PC-3 (cell line): ENCODE measurements at regions not wholly inside any gene's neighbourhood (a gene's known extent, or its start where the extent isn't known, plus 50 kb on each side); places are given as distances from the start of the nearest gene placed in this dataset.

Experiments used
- ATAC-seq: fragments of 200-7000 bp; cut with Tn5 transposase; 2 replicates; pipeline ENCODE4 v1.9.1; 2020; ENCODE audit warnings: mild to moderate bottlenecking, moderate library complexity
- BruUV-seq: library from RNA; stranded (reverse); fragments of 400-500 nt; replicated peaks from 2 replicates; lab custom pipeline; 2021; lab: Mats Ljungman, UMichigan
- CTCF ChIA-PET: fragments of 300-600 bp; sonication (Branson Sonifier 250); formaldehyde crosslinking; loops from one replicate; lab custom pipeline; 2022; ENCODE audit warnings: antibody characterized with exemption; lab: Charles Lee
- POLR2A ChIA-PET: fragments of 300-600 bp; sonication (Branson Sonifier 250); formaldehyde crosslinking; loops from one replicate; lab custom pipeline; 2022; ENCODE audit warnings: antibody characterized with exemption; ENCODE audit not compliant: unreplicated experiment; lab: Charles Lee
- DNase-seq: peaks from one replicate; pipeline ENCODE4 v3.0.0-alpha.2; 2015
- H2AFZ ChIP-seq: fragments of 300-600 bp; sonication (generic); 2 replicates; pipeline ENCODE4 v1.6.0; 2016; ENCODE audit warnings: antibody characterized with exemption, low read length
- H3F3A ChIP-seq: fragments of 300-600 bp; sonication (generic); one replicate; pipeline ENCODE4 v1.6.0; 2017; ENCODE audit warnings: antibody characterized with exemption, low read length, control low read depth, mild to moderate bottlenecking; ENCODE audit not compliant: unreplicated experiment
- H3K27ac ChIP-seq: fragments of 300-600 bp; sonication (generic); 2 replicates; pipeline ENCODE4 v1.5.1; 2016; ENCODE audit warnings: mild to moderate bottlenecking, low read length
- H3K27me3 ChIP-seq: fragments of 300-600 bp; sonication (generic); 2 replicates; pipeline ENCODE4 v1.6.1; 2016; ENCODE audit warnings: low read length, mixed read lengths
- H3K36me3 ChIP-seq: fragments of 300-600 bp; sonication (generic); 2 replicates; pipeline ENCODE4 v1.6.1; 2016; ENCODE audit warnings: low read depth, mixed run types, low read length, mixed read lengths
- H3K4me1 ChIP-seq: fragments of 300-600 bp; sonication (generic); 2 replicates; pipeline ENCODE4 v1.5.1; 2016; ENCODE audit warnings: low read length; ENCODE audit not compliant: insufficient read depth
- H3K4me2 ChIP-seq: fragments of 300-600 bp; sonication (generic); 2 replicates; pipeline ENCODE4 v1.6.0; 2016; ENCODE audit warnings: low read length
- H3K4me3 ChIP-seq: fragments of 300-600 bp; sonication (generic); 2 replicates; pipeline ENCODE4 v1.5.1; 2016; ENCODE audit warnings: mild to moderate bottlenecking, low read length, mixed read lengths
- H3K79me2 ChIP-seq: fragments of 300-600 bp; sonication (generic); 2 replicates; pipeline ENCODE4 v1.6.1; 2017; ENCODE audit warnings: low read length, mixed read lengths
- H3K9ac ChIP-seq: fragments of 300-600 bp; sonication (generic); 2 replicates; pipeline ENCODE4 v1.6.0; 2016; ENCODE audit warnings: mild to moderate bottlenecking, low read length
- H3K9me2 ChIP-seq: fragments of 300-600 bp; sonication (generic); replicated peaks from 2 replicates; pipeline ENCODE4 v1.6.1; 2016; ENCODE audit warnings: mixed run types, low read length, mixed read lengths
- H3K9me3 ChIP-seq: fragments of 300-600 bp; sonication (generic); 2 replicates; pipeline ENCODE4 v1.6.1; 2016; ENCODE audit warnings: low read length, mixed read lengths
- H4K20me1 ChIP-seq: fragments of 300-600 bp; sonication (generic); 2 replicates; pipeline ENCODE4 v1.6.1; 2016; ENCODE audit warnings: low read length, mixed read lengths
- EZH2 ChIP-seq: fragments of 300-600 bp; sonication (generic); IDR thresholded peaks from one replicate; pipeline ENCODE4 v1.6.1; 2017; ENCODE audit warnings: antibody characterized with exemption, mild to moderate bottlenecking, low read length; ENCODE audit not compliant: unreplicated experiment
- EZH2phosphoT487 ChIP-seq: fragments of 300-600 bp; sonication (generic); IDR thresholded peaks from 2 replicates; pipeline ENCODE4 v1.6.1; 2018; ENCODE audit warnings: mild to moderate bottlenecking, antibody characterized with exemption, low read length, borderline replicate concordance
- intact Hi-C: fragments of 100-400 bp; cut with micrococcal nuclease; formaldehyde crosslinking; loops from 2 replicates; pipeline ENCODE4 v1.9.0; 2023
- TF ChIP-seq, protein P1 (sequence below): fragments of 300-600 bp; sonication (generic); conservative IDR thresholded peaks from 2 replicates; pipeline ENCODE4 v1.5.1; 2017; ENCODE audit warnings: antibody characterized with exemption, low read depth, mild to moderate bottlenecking, low read length

DNA sequence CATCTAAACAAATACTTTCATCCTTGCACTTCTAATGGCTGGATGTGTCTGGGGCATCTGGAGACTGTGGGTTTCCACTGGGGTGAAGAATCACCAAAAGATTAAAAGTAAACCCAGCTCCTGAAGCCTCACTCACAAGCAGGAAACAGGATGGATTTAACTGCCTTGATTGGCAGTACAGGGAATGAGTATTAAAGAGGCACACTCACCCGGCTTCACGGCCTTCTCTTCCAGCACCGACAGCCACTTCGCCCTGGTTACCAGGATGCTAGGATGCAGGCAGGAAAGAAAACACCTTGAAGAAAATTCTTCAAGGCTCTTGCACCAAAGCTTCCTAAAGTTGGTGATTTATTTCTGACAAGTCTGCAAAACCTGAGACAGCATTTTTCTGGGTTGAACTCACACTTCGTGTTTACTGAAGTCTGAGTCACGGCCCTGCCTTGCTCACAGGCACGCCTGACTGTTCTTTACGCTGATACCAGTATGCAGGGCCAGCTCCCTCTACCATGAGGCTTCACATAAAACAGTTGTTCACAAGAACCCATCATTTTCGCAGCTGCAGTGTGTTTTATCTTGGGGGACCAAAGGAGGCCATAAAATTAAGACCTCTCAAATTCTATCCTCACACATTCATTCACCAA is 56.5 kb upstream of the ZNF354A start:
- no TSS peak for BruUV-seq
- POLR2A ChIA-PET: no interaction called here
- H4K20me1 ChIP-seq: no peaks in the 10 kb centered on the region
- peak; percentile 98 for DNase-seq
- H3K9ac ChIP-seq: peak overlapping the region; percentile 42
- H3K4me1 ChIP-seq: peaks cover 43% of the 10 kb centered on the region
- intact Hi-C loops: loop anchor here (1.0 kb wide), 1 partner anchor 57 kb away; the partner anchor contains the start of gene ZNF354A
- H3K27me3 ChIP-seq: no peaks in the 10 kb centered on the region
- no peaks in the 10 kb centered on the region for H3K9me3 ChIP-seq
- CTCF ChIA-PET: interaction anchor here (0.5 kb wide), 1 partner anchor 348 kb away, joined by 5 read pairs; no protein-coding TSS in a partner anchor
- H3K79me2 ChIP-seq: no peaks in the 10 kb centered on the region
- H3F3A ChIP-seq: no peaks in the 10 kb centered on the region
- no peak overlapping the region for H2AFZ ChIP-seq
- no peaks in the 10 kb centered on the region for H3K36me3 ChIP-seq
- no peaks in the 10 kb centered on the region for H3K9me2 ChIP-seq
- H3K27ac ChIP-seq: peak overlapping the region; percentile 86
- no peak for TF ChIP-seq EZH2phosphoT487
- no peak for TF ChIP-seq EZH2
- TF ChIP-seq, protein P1, sequence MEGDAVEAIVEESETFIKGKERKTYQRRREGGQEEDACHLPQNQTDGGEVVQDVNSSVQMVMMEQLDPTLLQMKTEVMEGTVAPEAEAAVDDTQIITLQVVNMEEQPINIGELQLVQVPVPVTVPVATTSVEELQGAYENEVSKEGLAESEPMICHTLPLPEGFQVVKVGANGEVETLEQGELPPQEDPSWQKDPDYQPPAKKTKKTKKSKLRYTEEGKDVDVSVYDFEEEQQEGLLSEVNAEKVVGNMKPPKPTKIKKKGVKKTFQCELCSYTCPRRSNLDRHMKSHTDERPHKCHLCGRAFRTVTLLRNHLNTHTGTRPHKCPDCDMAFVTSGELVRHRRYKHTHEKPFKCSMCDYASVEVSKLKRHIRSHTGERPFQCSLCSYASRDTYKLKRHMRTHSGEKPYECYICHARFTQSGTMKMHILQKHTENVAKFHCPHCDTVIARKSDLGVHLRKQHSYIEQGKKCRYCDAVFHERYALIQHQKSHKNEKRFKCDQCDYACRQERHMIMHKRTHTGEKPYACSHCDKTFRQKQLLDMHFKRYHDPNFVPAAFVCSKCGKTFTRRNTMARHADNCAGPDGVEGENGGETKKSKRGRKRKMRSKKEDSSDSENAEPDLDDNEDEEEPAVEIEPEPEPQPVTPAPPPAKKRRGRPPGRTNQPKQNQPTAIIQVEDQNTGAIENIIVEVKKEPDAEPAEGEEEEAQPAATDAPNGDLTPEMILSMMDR: no peak
- peak overlapping the region; percentile 5; the same call in 1 of the 2 replicates for H3K4me3 ChIP-seq
- peak; percentile 93 for ATAC-seq
- peak overlapping the region; percentile 62 for H3K4me2 ChIP-seq

DNA sequence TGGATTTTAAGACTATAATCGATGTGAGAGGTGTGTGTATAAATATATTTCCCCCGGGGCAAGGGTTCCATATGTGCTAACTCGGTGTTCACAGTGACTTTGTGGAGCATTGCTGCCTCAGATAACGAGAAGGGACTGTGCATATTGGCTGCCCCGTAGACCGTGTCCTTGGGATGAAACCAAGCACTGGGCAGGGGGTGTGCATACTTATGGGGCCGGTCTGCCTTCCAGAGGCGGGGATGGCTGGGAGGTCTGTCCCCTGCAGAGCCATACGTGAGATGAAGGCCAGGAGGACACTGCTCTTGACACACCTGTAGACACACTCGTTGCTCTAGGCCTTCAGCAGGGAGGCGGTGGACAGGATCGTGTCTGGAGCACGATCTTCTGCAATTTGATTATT is 56.0 kb upstream of the ZNF354A start:
- BruUV-seq: no TSS peak
- no peak for TF ChIP-seq EZH2phosphoT487
- TF ChIP-seq, protein P1: no peak
- no peak for TF ChIP-seq EZH2
- H3F3A ChIP-seq: no peaks in the 10 kb centered on the region
- ATAC-seq (no peak; the same call in 1 of the 2 replicates), DNase-seq (no peak)
- no peaks in the 10 kb centered on the region for H3K36me3 ChIP-seq
- H2AFZ ChIP-seq: no peak overlapping the region
- H4K20me1 ChIP-seq: no peaks in the 10 kb centered on the region
- H3K9me3 ChIP-seq: no peaks in the 10 kb centered on the region
- POLR2A ChIA-PET: no interaction called here
- peak overlapping the region; percentile 86 for H3K27ac ChIP-seq
- no peaks in the 10 kb centered on the region for H3K79me2 ChIP-seq
- peak overlapping the region; percentile 62 for H3K4me2 ChIP-seq
- peaks cover 43% of the 10 kb centered on the region for H3K4me1 ChIP-seq
- CTCF ChIA-PET: no interaction called here
- intact Hi-C loops: no loop called here
- peak overlapping the region; percentile 5; the same call in 1 of the 2 replicates for H3K4me3 ChIP-seq
- H3K9ac ChIP-seq: peak overlapping the region; percentile 42
- H3K9me2 ChIP-seq: no peaks in the 10 kb centered on the region
- H3K27me3 ChIP-seq: no peaks in the 10 kb centered on the region

DNA sequence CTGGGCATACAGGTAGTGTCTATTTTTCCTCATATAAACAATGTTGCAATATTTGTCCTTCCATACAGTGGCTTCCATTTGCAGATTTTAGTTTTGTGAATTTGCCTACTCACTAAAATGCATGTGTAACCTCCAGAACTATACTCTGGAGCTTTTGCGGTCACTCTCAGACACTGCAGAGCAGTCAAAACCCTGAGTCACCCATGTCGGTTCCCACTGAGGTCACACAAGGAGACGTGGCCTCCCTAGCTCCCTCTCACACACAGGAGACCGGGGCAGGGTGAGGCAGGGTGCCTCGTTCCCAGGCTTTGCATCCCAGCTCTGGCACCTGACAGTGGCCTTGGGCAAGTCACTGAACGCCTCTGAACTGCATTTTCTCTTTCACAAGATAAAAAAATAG is 55.5 kb upstream of the ZNF354A start:
- DNase-seq (peak; percentile 93), ATAC-seq (peak; percentile 84)
- CTCF ChIA-PET: no interaction called here
- Histone ChIP-seq H4K20me1 (no peaks in the 10 kb centered on the region), H3K4me1 (peaks cover 43% of the 10 kb centered on the region), H3K4me3 (no peak overlapping the region), H3K79me2 (no peaks in the 10 kb centered on the region), H3K36me3 (no peaks in the 10 kb centered on the region), H3K27me3 (no peaks in the 10 kb centered on the region), H3K9ac (peak overlapping the region; percentile 42), H3K9me2 (no peaks in the 10 kb centered on the region), H3K9me3 (no peaks in the 10 kb centered on the region), H3F3A (no peaks in the 10 kb centered on the region), H3K27ac (peak overlapping the region; percentile 86), H3K4me2 (peak overlapping the region; percentile 62), H2AFZ (no peak overlapping the region)
- no peak for TF ChIP-seq EZH2
- TF ChIP-seq EZH2phosphoT487: no peak
- TF ChIP-seq, protein P1: no peak
- BruUV-seq: no TSS peak
- POLR2A ChIA-PET: no interaction called here
- intact Hi-C loops: loop anchor here (1.0 kb wide), 1 partner anchor 32 kb away; no protein-coding TSS in a partner anchor
